Esophagus muscularis mucosa (tissue), 4 donors: ENCODE measurements at regions not wholly inside any gene's neighbourhood (a gene's known extent, or its start where the extent isn't known, plus 50 kb on each side); places are given as distances from the start of the nearest gene placed in this dataset.

Experiments used
- DNase-seq: peaks from one replicate; pipeline ENCODE4 v3.0.0-alpha.2; 2017; ENCODE audit errors: extremely low spot score
- H3K27ac ChIP-seq, 4 donors: fragments of 200-600 bp; sonication (generic); replicated peaks in 1 of 4; 1 replicate in 3 of 4; 2 replicates in 1 of 4; pipeline ENCODE4 v1.5.1; 2016 to 2019; ENCODE audit warnings: mild to moderate bottlenecking in 1 of 4
- H3K27me3 ChIP-seq, 4 donors: fragments of 200-600 bp; sonication (generic); one replicate each; pipeline versions ENCODE4 v1.5.1 to v1.6.0; 2016 to 2019
- H3K36me3 ChIP-seq, 4 donors: fragments of 200-600 bp; sonication (generic); one replicate each; pipeline ENCODE4 v1.5.1; 2016 to 2019
- H3K4me1 ChIP-seq, 4 donors: fragments of 200-600 bp; sonication (generic); one replicate each; pipeline ENCODE4 v1.5.1; 2016 to 2019
- H3K4me3 ChIP-seq, 4 donors: fragments of 200-600 bp; sonication (generic); 1 replicate in 2 of 4; 2 replicates in 2 of 4; pipeline ENCODE4 v1.5.1; 2016 to 2019; ENCODE audit warnings: mild to moderate bottlenecking in 4 of 4, moderate library complexity in 1 of 4
- H3K9me3 ChIP-seq, 4 donors: fragments of 200-600 bp; sonication (generic); 1 replicate in 3 of 4; 2 replicates in 1 of 4; pipeline ENCODE4 v1.5.1; 2016 to 2019
- EP300 ChIP-seq: sonication (generic); formaldehyde crosslinking; IDR thresholded peaks from one replicate; pipeline ENCODE4 v1.6.1; 2017; ENCODE audit warnings: antibody characterized with exemption
- POLR2A ChIP-seq: fragments of 450-650 bp; IDR thresholded peaks from one replicate; pipeline ENCODE4 v1.6.1; 2017; ENCODE audit warnings: antibody characterized with exemption, moderate library complexity, mild to moderate bottlenecking, low read depth
- POLR2AphosphoS5 ChIP-seq, 2 donors: sonication (generic); formaldehyde crosslinking; IDR thresholded peaks; one replicate each; pipeline ENCODE4 v1.6.1; 2017; ENCODE audit warnings: antibody characterized with exemption in 2 of 2
- WGBS: methylation state at CpG from one replicate; pipeline ENCODE4 v1.1.5; 2018; 5-methylcytosine and 5-hydroxymethylcytosine counted together
- intact Hi-C: fragments of 100-400 bp; cut with DNase I; formaldehyde crosslinking; loops from one replicate; pipeline ENCODE4 v1.15.1; 2023
- TF ChIP-seq, protein P1 (sequence below), 3 experiments: fragments of 200-600 bp in 2 of 3; fragments of 450-650 bp in 1 of 3; sonication (generic) in 2 of 3; IDR thresholded peaks; one replicate each; pipeline ENCODE4 v1.5.1; 2017 to 2019; ENCODE audit warnings: antibody characterized with exemption in 3 of 3, mild to moderate bottlenecking in 2 of 3, moderate library complexity in 1 of 3

DNA sequence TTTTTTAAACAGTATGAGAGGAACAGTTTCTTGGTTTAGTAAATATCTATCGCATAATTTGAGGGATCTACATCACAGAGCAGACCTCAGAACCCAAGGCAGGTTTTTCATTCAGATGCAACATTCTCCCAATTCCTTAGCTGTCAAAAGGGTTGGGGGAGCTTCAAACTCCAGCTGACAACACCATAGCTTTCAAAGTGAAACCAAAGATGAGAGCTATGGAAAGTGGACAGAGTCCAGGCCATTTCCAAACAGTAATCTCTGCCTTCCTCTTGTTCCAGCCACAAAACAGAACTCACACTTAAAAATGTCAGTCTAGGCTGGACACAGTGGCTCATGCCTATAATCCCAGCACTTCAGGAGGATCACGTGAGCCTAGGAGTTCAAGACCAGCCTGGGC, 87.8 kb downstream of the SPRING1 start:
- 79% methylated on average over 2 of the region's 2 CpGs for WGBS

DNA sequence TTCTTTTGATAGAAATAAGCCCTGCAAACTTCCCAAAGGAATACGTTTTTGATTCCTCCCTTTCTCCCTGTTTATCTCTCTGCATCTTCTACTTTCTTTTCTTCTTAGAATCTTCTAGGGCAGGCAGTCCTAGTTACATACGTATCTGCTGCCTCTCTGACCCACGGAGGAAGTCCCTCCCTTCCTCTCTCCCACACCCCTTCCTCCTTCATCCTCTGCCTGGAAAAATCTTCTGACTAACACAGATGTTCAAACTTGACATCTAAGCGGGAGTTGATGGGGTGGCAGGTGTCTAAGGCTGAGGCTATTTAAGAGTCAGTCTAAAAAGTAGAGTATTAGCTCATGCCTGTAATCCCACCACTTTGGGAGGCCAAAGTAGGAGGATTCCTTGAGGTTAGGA, 88.6 kb downstream of the MAP1LC3B2 start:
- intact Hi-C loops: no loop called here
- Histone ChIP-seq H3K27ac (no peak overlapping the region), H3K9me3 (no peaks in the 10 kb centered on the region), H3K4me1 (no peaks in the 10 kb centered on the region), H3K27me3 (no peaks in the 10 kb centered on the region), H3K36me3 (no peaks in the 10 kb centered on the region), H3K4me3 (no peak overlapping the region)
- no peak for DNase-seq
- no peak for TF ChIP-seq POLR2A
- TF ChIP-seq EP300: no peak
- TF ChIP-seq, protein P1, sequence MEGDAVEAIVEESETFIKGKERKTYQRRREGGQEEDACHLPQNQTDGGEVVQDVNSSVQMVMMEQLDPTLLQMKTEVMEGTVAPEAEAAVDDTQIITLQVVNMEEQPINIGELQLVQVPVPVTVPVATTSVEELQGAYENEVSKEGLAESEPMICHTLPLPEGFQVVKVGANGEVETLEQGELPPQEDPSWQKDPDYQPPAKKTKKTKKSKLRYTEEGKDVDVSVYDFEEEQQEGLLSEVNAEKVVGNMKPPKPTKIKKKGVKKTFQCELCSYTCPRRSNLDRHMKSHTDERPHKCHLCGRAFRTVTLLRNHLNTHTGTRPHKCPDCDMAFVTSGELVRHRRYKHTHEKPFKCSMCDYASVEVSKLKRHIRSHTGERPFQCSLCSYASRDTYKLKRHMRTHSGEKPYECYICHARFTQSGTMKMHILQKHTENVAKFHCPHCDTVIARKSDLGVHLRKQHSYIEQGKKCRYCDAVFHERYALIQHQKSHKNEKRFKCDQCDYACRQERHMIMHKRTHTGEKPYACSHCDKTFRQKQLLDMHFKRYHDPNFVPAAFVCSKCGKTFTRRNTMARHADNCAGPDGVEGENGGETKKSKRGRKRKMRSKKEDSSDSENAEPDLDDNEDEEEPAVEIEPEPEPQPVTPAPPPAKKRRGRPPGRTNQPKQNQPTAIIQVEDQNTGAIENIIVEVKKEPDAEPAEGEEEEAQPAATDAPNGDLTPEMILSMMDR (IDR thresholded peaks at IDR 0.05): no peak
- no peak for TF ChIP-seq POLR2AphosphoS5 (IDR thresholded peaks at IDR 0.05)
- WGBS: 59% methylated on average over 4 of the region's 4 CpGs

More for the DNA sequence above, 87.8 kb downstream of the SPRING1 start:
- no peak for DNase-seq
- TF ChIP-seq, protein P1 (IDR thresholded peaks at IDR 0.05): no peak
- TF ChIP-seq EP300 (no peak), POLR2A (no peak), POLR2AphosphoS5 (IDR thresholded peaks at IDR 0.05) (no peak)
- Histone ChIP-seq H3K4me1 (no peaks in the 10 kb centered on the region), H3K27ac (no peak overlapping the region), H3K27me3 (no peaks in the 10 kb centered on the region), H3K4me3 (no peak overlapping the region), H3K36me3 (no peaks in the 10 kb centered on the region), H3K9me3 (no peaks in the 10 kb centered on the region)
- intact Hi-C loops: no loop called here

DNA sequence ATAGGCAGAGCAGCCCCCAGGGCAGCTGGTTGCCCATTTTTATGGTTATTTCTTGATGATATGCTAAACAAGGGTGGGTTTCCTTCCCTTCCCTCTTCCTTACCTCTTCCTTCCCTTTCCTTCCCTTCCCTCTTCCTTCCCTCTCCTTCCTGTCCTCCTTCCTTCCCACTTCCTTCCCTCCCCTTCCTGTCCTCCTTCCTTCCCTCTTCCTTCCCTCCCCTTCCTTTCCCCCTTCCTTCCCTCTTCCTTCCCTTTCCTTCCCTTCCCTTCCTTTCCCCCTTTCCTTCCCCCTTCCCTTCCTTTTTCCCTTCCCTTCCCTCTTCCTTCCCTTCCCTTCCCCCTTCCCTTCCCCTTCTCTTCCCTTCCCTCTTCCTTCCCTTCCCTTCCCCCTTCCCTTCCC, 87.7 kb downstream of the MAP1LC3B2 start:
- Histone ChIP-seq H3K36me3 (no peaks in the 10 kb centered on the region), H3K27me3 (no peaks in the 10 kb centered on the region), H3K4me1 (no peaks in the 10 kb centered on the region), H3K27ac (no peak overlapping the region), H3K9me3 (no peaks in the 10 kb centered on the region), H3K4me3 (no peak overlapping the region)
- DNase-seq: no peak
- intact Hi-C loops: no loop called here
- TF ChIP-seq, protein P1 (IDR thresholded peaks at IDR 0.05): no peak
- TF ChIP-seq POLR2A (no peak), EP300 (no peak), POLR2AphosphoS5 (IDR thresholded peaks at IDR 0.05) (no peak)

DNA sequence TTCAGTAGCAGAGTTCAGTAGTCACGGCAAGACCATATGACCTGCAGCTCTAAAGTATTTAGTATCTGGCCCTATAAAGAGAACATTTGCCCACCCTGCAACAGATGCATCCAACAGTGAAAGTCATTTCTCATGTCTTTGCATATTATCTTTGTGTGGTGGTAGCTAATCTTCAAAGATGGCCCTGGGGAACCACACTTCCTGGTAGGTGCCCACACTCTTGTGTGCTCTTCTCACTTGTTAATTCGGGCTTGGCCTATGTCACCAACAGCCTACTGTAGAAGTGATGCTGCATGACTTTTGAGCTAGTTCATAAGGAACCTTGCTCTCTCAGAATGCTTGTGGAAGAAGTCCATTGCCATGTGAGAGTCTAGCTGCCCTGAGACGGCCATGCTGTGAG, 85.6 kb downstream of the MAP1LC3B2 start:
- 86% methylated on average over 3 of the region's 3 CpGs for whole genome bisulfite sequencing
- Histone ChIP-seq H3K4me1 (no peaks in the 10 kb centered on the region), H3K9me3 (no peaks in the 10 kb centered on the region), H3K27ac (no peak overlapping the region), H3K4me3 (no peak overlapping the region), H3K27me3 (no peaks in the 10 kb centered on the region), H3K36me3 (no peaks in the 10 kb centered on the region)
- intact Hi-C loops: no loop called here
- DNase-seq: no peak
- TF ChIP-seq POLR2A (no peak), EP300 (no peak), POLR2AphosphoS5 (IDR thresholded peaks at IDR 0.05) (no peak)
- TF ChIP-seq, protein P1 (IDR thresholded peaks at IDR 0.05): no peak

DNA sequence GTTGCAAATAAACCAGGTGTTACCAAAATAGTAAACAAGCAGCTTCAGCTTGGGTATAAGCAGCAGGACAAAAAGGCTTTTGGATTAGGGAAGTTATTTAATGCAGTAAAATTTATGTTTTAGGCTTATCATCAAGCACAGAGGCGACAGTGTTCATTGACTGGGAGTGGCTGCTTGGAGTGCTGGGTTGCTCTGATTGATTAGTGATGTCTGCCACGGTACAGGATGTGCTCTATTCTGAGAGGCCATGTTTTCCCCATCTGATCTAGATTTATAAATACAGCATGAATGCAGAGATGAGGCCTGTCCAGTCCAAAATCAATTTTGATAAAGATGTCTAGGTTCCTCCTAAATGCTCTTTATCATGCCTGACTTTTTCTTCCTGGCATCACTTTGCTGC, 83.5 kb downstream of the MAP1LC3B2 start:
- no peaks in the 10 kb centered on the region for H3K36me3 ChIP-seq
- intact Hi-C loops: no loop called here
- H3K27me3 ChIP-seq: no peaks in the 10 kb centered on the region
- no peaks in the 10 kb centered on the region for H3K9me3 ChIP-seq
- no peak for DNase-seq
- no peak overlapping the region for H3K4me3 ChIP-seq
- WGBS: 90% methylated on average over 2 of the region's 2 CpGs
- no peaks in the 10 kb centered on the region for H3K4me1 ChIP-seq
- TF ChIP-seq POLR2AphosphoS5 (IDR thresholded peaks at IDR 0.05) (no peak), EP300 (no peak), POLR2A (no peak)
- TF ChIP-seq, protein P1 (IDR thresholded peaks at IDR 0.05): no peak
- no peak overlapping the region for H3K27ac ChIP-seq
